SK-N-SH (cell line): ENCODE measurements at regions not wholly inside any gene's neighbourhood (a gene's known extent, or its start where the extent isn't known, plus 50 kb on each side); places are given as distances from the start of the nearest gene placed in this dataset.

Experiments used
- EZH2phosphoT487 ChIP-seq: fragments of 200-600 bp; sonication (generic); IDR thresholded peaks from 2 replicates; pipeline ENCODE4 v1.6.1; 2017; ENCODE audit warnings: low read depth, mixed run types, mild to moderate bottlenecking, antibody characterized with exemption, moderate library complexity, borderline replicate concordance
- FOXM1 ChIP-seq: IDR thresholded peaks from 2 replicates; pipeline ENCODE4 v1.4.0; 2012; ENCODE audit warnings: low read depth, mild to moderate bottlenecking
- POLR2AphosphoS5 ChIP-seq: IDR thresholded peaks from 2 replicates; pipeline ENCODE4 v1.6.1; 2012; ENCODE audit warnings: low read depth, low read length
- TAF1 ChIP-seq: IDR thresholded peaks from 2 replicates; pipeline ENCODE4 v1.6.1; 2012; ENCODE audit warnings: low read depth, mild to moderate bottlenecking, low read length, moderate library complexity, borderline replicate concordance

DNA sequence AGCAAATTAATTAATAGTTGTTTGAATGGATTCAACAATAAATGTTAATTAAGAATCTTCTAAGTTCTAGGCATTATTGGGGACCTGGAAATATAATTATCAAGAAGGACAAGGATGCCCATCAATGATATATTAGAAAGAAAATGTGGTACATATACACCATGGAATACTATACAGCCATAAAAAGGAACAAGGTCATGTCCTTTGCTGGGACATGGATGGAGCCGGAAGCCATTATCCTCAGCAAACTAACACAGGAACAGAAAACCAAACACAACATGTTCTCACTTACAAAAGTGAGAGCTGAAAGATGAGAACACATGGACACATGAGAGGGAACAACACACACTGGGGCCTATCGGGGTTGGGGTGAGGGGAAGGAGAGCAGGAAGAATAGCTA is 141.4 kb upstream of the JUN start:
- TF ChIP-seq POLR2AphosphoS5 (no peak), FOXM1 (no peak), TAF1 (no peak), EZH2phosphoT487 (no peak)
